ENCODE measurements at regions not wholly inside any gene's neighbourhood (a gene's known extent, or its start where the extent isn't known, plus 50 kb on each side); places are given as distances from the start of the nearest gene placed in this dataset.

DNA sequence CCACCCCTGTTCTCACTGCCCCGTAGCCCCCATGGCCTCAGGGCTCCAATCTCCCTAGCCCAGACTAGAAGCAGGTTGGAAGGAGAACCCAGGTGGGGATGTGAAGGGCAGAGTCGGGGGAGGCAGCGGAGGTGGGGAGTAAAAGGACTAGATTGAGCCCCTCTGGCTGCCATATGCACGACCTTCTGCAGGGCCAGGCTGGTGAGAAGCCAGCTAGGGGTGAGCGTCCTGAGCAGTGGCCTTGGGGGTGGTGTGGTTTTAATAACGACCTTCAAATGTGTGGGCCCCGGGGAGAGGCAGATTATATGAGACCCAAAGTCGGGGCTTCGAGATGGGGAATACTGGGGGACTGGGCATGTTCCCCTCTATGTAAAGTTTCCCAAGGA, 139.5 kb downstream of the C9orf50 start (continued):
- TF ChIP-seq, protein P1, sequence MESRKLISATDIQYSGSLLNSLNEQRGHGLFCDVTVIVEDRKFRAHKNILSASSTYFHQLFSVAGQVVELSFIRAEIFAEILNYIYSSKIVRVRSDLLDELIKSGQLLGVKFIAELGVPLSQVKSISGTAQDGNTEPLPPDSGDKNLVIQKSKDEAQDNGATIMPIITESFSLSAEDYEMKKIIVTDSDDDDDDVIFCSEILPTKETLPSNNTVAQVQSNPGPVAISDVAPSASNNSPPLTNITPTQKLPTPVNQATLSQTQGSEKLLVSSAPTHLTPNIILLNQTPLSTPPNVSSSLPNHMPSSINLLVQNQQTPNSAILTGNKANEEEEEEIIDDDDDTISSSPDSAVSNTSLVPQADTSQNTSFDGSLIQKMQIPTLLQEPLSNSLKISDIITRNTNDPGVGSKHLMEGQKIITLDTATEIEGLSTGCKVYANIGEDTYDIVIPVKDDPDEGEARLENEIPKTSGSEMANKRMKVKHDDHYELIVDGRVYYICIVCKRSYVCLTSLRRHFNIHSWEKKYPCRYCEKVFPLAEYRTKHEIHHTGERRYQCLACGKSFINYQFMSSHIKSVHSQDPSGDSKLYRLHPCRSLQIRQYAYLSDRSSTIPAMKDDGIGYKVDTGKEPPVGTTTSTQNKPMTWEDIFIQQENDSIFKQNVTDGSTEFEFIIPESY (IDR thresholded peaks at IDR 0.05; ENCODE audit: extremely low read depth, insufficient replicate concordance, low read length): no peak
- TF ChIP-seq, protein P2, sequence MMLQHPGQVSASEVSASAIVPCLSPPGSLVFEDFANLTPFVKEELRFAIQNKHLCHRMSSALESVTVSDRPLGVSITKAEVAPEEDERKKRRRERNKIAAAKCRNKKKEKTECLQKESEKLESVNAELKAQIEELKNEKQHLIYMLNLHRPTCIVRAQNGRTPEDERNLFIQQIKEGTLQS (IDR thresholded peaks at IDR 0.05): no peak

DNA sequence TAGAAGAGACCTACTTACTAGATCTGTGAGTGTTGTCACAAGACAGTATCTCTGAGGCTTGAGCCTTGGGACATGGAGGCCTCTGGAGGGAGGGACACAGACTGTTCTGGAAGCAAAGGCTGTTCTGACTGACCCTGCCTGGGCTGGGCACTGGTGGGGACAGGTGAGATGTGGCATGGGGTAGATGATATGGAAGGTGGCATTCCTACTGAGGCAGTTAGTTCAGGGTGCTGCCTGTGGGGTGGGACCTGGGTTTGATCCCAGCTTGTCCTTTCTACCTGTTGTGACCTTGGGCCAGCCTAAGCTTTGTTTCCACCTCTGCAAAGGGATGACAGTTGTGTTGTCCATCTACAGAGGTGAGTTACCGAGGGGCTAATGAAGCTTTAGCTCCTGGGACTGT, 140.2 kb downstream of the C9orf50 start:
- Histone ChIP-seq H3K36me3 (ENCODE audit: control insufficient read depth in 1 of 2, insufficient read depth in 2 of 2, low read length in 2 of 2) (no peaks in the 10 kb centered on the region), H3K9ac (ENCODE audit: low read length) (peak overlapping the region; percentile 89), H3K27me3 (ENCODE audit: insufficient read depth, low read length) (no peaks in the 10 kb centered on the region), H4K20me1 (ENCODE audit: insufficient read depth) (no peaks in the 10 kb centered on the region), H3K4me2 (ENCODE audit: low read length) (peak overlapping the region; percentile 92), H3K9me2 (ENCODE audit: insufficient read depth) (no peaks in the 10 kb centered on the region), H3K27ac (ENCODE audit: low read depth, low read length) (peak overlapping the region; percentile 100), H2AFZ (ENCODE audit: low read depth, low read length, poor library complexity, severe bottlenecking) (no peak overlapping the region), H3K79me2 (ENCODE audit: insufficient read depth, low read length) (peaks cover 9% of the 10 kb centered on the region), H3K4me1 (ENCODE audit: control insufficient read depth in 1 of 2, insufficient read depth in 2 of 2, low read length in 2 of 2) (peaks cover 92 to 99% of the 10 kb centered on the region in 2 experiments), H3K9me3 (ENCODE audit: control insufficient read depth in 1 of 2, insufficient read depth in 1 of 2, low read depth in 1 of 2, low read length in 2 of 2) (no peaks in the 10 kb centered on the region), H3K4me3 (replicated peaks in 1 of 2; ENCODE audit: low read depth in 1 of 2, low read length in 2 of 2) (no peak overlapping the region)
- TF ChIP-seq POLR2AphosphoS5 (IDR thresholded peaks at IDR 0.05; ENCODE audit: low read depth, low read length) (0 out of 2 replicates have a peak, but pooled peaks have one; percentile 2), CBX3 (IDR thresholded peaks at IDR 0.05; ENCODE audit: low read depth) (no peak), SP1 (IDR thresholded peaks at IDR 0.05; ENCODE audit: low read depth) (no peak), ZNF274 (IDR thresholded peaks at IDR 0.05; ENCODE audit: low read depth, low read length) (no peak)
- TF ChIP-seq, protein P3, sequence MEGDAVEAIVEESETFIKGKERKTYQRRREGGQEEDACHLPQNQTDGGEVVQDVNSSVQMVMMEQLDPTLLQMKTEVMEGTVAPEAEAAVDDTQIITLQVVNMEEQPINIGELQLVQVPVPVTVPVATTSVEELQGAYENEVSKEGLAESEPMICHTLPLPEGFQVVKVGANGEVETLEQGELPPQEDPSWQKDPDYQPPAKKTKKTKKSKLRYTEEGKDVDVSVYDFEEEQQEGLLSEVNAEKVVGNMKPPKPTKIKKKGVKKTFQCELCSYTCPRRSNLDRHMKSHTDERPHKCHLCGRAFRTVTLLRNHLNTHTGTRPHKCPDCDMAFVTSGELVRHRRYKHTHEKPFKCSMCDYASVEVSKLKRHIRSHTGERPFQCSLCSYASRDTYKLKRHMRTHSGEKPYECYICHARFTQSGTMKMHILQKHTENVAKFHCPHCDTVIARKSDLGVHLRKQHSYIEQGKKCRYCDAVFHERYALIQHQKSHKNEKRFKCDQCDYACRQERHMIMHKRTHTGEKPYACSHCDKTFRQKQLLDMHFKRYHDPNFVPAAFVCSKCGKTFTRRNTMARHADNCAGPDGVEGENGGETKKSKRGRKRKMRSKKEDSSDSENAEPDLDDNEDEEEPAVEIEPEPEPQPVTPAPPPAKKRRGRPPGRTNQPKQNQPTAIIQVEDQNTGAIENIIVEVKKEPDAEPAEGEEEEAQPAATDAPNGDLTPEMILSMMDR (IDR thresholded peaks at IDR 0.05 in 2 of 3, conservative IDR thresholded peaks at IDR 0.05 in 1 of 3; ENCODE audit: borderline replicate concordance in 1 of 3, insufficient read depth in 1 of 3, low read depth in 2 of 3, low read length in 2 of 3): no peak
- TF ChIP-seq, protein P2 (IDR thresholded peaks at IDR 0.05): no peak
- no TSS peak for BruUV-seq (replicated peaks)
- ChIA-PET POLR2A (interaction anchor here (0.8 to 1.8 kb wide), 6 partner anchors 13 to 342 kb away, joined by 3 to 5 read pairs (median 4); no protein-coding TSS in a partner anchor), CTCF (no interaction called here), RAD21 (ENCODE audit: low non-redundant PET in 1 of 2, low total read pairs in 2 of 2, uncharacterized antibody in 2 of 2, unreplicated experiment in 2 of 2) (no interaction called here)
- intact Hi-C loops (cut with micrococcal nuclease): no loop called here
- ATAC-seq (no peak), DNase-seq (ENCODE audit: low read depth, low spot score) (no peak)
